CD1c-positive myeloid dendritic cell (primary cell): ENCODE measurements at regions not wholly inside any gene's neighbourhood (a gene's known extent, or its start where the extent isn't known, plus 50 kb on each side); places are given as distances from the start of the nearest gene placed in this dataset.

Experiments
- DNase-seq: peaks from one replicate; pipeline ENCODE4 v3.0.0-alpha.2; 2016; ENCODE audit errors: extremely low spot score

DNA sequence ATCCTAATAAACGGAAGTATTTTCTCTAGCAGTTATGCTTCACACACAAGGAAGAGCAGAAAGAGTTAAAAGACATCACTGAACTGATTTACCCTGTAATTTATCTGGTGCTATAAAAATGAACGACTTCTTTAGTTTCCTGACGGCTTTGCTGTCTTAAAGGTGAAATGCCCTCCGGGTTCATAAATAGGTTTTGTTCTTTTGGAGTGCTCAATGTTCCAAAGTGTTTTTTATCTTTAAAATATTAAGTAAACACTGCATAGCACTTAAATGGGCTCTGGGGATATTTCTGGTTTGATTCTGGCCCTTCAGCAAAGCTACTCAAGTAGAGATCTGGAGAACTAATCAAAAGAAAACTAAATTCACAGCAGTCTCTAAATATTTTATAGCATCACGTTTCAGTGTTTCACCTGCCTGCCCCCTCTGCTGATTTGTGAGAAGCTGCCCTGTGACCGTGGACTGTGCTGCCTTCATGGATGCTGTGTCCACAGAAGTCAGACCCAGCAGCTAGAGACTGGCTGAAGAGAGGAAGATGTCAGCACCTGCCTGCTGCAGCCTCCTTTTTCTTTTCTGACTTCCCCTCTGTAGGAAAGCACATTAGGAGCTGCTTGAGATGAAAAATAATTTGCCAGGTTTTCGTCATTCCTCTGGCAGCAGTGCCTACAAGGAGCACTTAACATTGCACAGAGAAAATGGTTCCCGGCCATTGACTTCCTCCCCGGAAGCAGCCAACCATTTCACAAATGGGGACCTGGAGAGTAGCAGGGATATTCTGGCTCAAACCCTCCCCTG is 205.1 kb upstream of the FSCB start:
- DNase-seq: no peak

GRCh38 chr14:44701563-44702263 is 194.6 kb upstream of the FSCB start:
- no peak for DNase-seq

GRCh38 chr14:44700694-44701093 is 193.6 kb upstream of the FSCB start:
- DNase-seq: no peak

- DNase-seq: no peak
Observed at GRCh38 chr14:44700184-44700583, 193.1 kb upstream of the FSCB start.

- no peak for DNase-seq
Observed at GRCh38 chr14:44699391-44699790, 192.3 kb upstream of the FSCB start.

DNA sequence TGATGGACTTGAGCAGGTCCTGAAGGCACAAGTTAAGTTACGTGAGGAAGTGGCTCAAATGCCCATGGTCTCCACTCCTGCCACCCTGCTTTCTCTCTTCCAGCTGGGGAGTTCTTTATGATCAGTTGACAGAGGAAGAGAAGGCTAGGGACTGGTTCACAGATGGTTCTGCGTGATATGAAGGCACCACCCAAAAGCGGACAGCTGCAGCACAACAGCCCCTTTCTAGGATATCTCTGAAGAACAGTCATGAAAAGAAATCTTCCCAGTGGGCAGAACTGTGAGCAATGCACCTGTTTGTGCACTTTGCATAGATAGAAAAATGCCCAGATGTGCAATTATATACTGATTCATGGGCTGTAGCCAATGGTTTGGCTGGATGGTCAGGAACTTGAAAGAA is 162.4 kb upstream of the FSCB start:
- no peak for DNase-seq

GRCh38 chr14:44663136-44663535 is 156.1 kb upstream of the FSCB start:
- DNase-seq: no peak

- no peak for DNase-seq
Observed at GRCh38 chr14:44662250-44662891, 155.3 kb upstream of the FSCB start.

GRCh38 chr14:44658389-44658696 is 151.3 kb upstream of the FSCB start:
- DNase-seq: no peak

DNA sequence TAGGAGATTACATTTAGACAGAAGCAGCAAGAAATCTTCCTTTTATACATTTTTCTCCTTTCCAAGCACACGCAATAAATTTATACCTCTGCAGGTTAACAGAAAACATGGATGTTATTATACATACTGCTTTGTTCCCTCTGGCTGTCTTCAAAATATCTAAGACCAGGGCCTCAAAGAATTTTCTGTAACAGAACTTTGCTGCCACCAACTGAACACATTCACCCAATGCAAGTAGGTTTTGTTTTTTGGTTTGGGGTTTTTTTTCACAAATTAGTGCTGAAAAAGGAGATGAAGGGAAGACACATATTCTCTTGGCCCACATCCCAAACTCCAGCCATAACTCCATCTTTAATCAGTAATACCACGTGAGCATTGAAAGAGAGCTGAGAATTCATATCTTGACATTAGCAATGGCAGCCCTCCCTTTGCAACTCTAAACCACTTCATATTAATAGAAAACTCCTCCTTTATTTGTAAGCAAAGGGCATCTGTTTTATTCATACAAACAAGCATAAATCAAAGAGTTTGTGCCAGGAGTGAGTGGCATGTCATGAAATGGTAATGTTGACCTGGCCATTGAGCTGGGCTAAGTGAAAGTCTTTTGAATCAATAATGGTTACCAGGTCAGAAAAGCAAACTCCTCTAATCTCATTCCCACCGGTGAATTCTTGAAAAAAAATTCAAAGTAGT is 150.8 kb upstream of the FSCB start:
- no peak for DNase-seq

GRCh38 chr14:44657203-44657602 is 150.1 kb upstream of the FSCB start:
- DNase-seq: no peak

DNA sequence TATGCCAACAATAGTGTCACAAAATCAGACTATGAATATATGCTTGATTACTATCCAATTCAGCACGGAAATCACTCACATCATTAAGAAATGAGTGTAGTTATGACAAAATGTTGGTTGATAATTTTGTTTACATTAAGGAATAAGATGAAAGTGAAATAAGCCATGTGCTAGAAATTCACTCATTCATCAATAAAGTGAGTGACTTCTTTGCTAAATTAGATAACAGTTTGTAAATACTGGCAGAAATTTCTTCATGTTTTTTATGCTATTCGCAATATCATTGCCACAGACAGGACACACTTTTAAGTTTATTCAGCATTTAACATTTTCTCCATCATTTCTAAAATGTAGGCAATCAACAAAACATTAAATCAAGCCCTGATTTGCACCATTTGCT is 147.5 kb upstream of the FSCB start:
- DNase-seq: no peak

- DNase-seq: no peak
Observed at GRCh38 chr14:44653641-44654040, 146.6 kb upstream of the FSCB start.

DNA sequence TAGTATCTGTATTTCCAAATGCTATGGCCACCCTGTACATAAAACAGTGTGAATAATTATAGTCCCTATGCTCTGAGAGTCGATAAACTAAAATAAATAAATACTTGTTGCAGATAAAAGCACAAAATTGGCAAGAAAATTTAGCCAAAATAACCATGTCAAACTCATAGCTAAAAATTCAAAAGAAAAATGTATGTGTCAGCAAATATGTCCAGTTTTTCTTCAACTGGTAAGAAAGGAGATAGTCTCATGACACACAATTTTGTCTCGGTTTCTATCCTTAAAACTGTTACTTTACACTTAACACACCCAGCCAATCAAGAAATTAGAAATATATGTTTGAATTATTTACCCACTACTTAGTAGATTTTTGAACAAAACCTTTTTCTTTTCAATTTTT is 145.6 kb upstream of the FSCB start:
- no peak for DNase-seq

DNA sequence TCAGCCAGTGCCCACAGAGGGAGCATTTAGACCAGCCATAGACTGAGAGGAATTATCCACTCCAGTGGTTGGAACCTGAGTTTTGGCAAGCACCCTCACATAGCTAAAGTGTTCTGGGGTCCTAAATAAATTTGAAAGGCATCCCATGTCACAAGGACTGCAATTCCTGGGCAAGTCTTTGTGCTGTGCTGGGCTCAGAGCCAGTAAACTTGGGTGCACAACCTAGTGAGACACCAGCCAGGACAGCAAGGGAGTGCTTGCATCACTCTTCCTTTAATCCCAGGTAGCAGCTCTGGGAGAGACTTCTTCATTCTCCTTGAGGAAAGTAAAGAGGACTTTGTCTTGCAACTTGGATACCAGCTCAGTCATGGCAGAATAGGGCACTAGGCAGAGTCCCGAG is 142.0 kb upstream of the FSCB start:
- no peak for DNase-seq

GRCh38 chr14:44640416-44640815 is 133.3 kb upstream of the FSCB start:
- DNase-seq: no peak

DNA sequence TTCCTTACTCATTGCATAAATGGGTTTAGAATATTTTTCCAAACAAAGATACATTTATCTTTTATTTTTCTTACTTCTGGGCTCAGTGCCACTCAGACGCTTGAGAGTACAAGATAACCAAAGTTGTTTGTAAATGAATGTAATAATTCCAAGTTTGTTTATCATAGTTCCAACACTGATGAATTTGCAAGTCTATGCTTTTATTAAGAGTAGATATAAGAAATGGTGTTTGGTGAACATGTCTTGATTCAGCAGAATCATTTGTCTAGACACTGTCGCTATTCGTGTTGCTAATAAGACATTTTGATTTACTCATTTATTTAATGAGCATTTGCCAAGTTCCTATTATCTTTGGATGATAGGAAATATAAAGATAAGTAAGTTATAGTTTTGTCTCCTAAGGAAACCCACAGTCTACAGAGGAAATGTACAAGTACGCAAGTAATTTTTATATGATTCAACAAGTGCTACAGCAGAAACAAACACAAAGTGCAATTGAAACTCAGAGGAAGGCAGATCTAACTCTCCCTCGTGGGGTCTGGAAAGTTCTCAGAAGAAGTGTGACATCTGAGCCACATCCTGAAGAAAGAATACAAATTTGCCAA is 132.8 kb upstream of the FSCB start:
- no peak for DNase-seq

GRCh38 chr14:44634692-44635091 is 127.6 kb upstream of the FSCB start:
- DNase-seq: no peak

- no peak for DNase-seq
Observed at GRCh38 chr14:44626423-44626822, 119.3 kb upstream of the FSCB start.

GRCh38 chr14:44625098-44625497 is 118.0 kb upstream of the FSCB start:
- DNase-seq: no peak

DNA sequence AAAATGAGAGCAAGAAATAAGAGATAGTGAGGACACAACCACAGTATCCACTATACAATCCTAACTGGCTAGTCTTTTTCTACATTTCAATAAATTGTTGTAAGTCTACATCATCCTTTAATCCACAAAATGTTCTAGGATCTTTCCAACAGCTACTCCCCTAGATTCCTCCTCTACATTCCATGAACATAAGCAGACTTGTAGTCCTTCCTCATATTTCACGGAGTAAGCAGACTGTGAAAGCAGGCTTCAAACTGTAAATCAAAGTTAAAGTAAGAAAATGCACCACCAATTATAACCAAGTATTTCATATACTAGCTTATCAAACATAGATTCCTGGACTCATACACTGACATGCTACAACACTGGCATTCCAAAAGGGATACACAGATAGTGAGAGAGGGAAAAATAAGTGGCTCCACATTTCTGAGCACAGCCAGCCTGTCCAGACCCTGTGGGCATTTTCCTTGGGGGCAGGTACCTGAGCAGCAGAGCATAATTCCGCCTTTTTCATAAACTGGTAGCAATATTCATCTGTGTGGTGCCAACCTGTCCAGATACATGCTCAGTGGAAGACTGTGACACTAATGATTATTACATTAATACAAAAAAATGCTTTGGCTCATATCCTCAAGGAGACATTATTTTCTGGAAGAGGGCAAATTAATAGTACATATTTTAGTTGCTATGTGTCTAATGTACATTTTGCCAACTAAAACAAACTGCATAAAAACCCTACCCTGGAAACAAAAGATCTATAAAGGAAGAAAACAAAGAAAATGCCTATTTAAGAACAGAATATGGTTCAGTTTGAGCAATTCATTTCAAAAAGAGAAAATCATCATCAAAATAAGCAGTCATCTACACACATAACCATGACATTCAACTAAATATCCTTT is 113.3 kb upstream of the FSCB start:
- no peak for DNase-seq
